GM18507 (cell line): ENCODE measurements at regions not wholly inside any gene's neighbourhood (a gene's known extent, or its start where the extent isn't known, plus 50 kb on each side); places are given as distances from the start of the nearest gene placed in this dataset.
"Not testable (repeated sequence)": the region's sequence is repeated elsewhere in the genome, so short reads cannot be mapped to it uniquely, and the experiment has no call there.

Experiments
- DNase-seq: peaks from one replicate; pipeline ENCODE4 v3.0.0; 2011; ENCODE audit warnings: low read depth; ENCODE audit not compliant: insufficient read length; ENCODE audit errors: extremely low spot score
- FAIRE-seq: peaks from 2 replicates; lab custom pipeline; 2011; peaks lifted over from hg19 to GRCh38; lab: Jason Lieb, UNC

- FAIRE-seq: no peak
- DNase-seq: no peak
Observed at GRCh38 chr10:31171402-31172083, 139.9 kb upstream of the ZNF438 start.

GRCh38 chr10:31172925-31173324 is 141.3 kb upstream of the ZNF438 start:
- DNase-seq: no peak
- FAIRE-seq: no peak

GRCh38 chr10:31173752-31174151 is 142.1 kb upstream of the ZNF438 start:
- no peak for FAIRE-seq
- no peak for DNase-seq

GRCh38 chr10:31179091-31179680 is 139.8 kb upstream of the ZEB1 start:
- FAIRE-seq: no peak
- no peak for DNase-seq

- DNase-seq (no peak), FAIRE-seq (no peak)
Observed at GRCh38 chr10:31186225-31187000, 132.6 kb upstream of the ZEB1 start.

DNA sequence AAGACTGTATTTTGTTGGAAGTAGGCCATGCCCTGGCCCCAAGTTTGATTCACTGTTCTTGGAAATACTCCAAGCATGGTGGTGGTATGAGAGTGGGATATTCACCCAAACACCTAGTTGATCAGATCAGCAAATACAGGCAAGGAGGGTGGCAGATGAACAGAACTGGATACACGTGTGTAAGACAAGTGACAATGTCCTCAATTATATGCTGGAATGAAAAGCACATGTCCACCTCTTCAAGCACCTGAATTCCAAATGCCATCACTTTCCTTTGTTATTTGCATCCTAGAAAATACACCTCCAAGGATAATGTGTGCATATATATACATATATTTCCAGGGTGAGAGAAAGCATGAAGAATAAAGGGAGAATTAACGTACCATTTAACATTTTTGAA is 131.8 kb upstream of the ZEB1 start:
- no peak for FAIRE-seq

DNA sequence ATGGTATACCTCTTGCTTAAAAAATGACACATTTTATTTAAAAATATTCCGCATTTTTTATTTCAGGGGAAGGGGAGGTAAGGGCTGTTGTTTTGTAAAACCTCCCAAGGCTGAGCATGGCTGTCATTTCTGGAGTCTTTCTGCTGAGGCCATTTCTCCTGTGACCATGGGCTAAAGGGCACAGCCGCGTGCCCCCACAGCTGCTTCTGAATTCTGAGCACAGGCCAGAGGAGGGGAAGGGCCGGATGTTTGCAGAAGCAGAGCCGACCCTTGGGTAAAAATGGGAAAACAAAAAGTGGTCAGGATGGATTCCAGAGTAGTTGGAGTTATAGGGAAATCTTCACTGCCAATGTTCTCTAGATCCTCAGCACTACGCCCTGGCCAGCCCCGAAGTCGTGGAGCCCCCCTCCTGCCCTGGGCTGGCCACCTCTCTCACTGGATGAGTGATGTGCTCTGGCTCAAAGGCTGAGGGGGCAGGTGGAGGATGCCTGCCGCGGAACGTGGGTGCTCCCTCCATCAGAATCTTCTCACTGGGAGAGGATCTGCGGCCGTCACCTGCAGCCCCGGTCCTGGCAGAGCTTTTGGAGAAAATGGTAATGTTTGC is 131.3 kb upstream of the ZEB1 start:
- no peak for FAIRE-seq

More for the DNA sequence above, 131.8 kb upstream of the ZEB1 start:
- no peak for DNase-seq

DNA sequence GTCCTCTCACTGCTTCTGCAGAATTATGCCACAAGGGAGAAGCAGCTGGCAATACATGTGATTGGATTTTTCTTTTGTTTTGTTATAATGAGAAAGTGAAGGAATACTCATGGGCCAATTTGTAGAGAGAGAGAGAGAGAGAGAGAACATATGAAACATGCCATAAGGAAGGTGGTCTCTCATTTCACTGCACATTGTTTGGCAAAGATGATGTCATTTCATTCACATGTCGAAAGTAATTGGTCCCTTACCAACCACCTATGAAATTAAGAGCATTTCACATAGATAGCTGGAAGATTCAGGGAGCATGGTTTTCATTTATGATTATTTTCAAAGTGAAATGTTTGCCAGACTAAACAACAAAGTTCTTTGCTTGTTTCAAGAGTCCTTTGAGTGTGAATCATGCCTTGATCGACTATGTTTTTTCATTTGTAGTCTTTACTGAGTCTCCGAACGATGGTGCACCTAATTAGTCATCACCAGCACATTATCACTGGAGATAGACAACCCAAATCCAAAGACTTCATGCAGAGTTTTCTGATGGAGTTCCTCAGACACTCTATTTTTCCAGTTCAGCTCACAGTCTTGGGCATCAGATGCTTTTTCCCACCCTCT is 130.1 kb upstream of the ZEB1 start:
- FAIRE-seq (no peak), DNase-seq (no peak)

More for the DNA sequence above, 131.3 kb upstream of the ZEB1 start:
- no peak for DNase-seq

GRCh38 chr10:31190488-31190887 is 128.5 kb upstream of the ZEB1 start:
- DNase-seq (no peak), FAIRE-seq (no peak)

GRCh38 chr10:31192475-31192874 is 126.5 kb upstream of the ZEB1 start:
- FAIRE-seq (no peak), DNase-seq (no peak)

GRCh38 chr10:31194986-31195385 is 124.0 kb upstream of the ZEB1 start:
- FAIRE-seq (no peak), DNase-seq (no peak)

DNA sequence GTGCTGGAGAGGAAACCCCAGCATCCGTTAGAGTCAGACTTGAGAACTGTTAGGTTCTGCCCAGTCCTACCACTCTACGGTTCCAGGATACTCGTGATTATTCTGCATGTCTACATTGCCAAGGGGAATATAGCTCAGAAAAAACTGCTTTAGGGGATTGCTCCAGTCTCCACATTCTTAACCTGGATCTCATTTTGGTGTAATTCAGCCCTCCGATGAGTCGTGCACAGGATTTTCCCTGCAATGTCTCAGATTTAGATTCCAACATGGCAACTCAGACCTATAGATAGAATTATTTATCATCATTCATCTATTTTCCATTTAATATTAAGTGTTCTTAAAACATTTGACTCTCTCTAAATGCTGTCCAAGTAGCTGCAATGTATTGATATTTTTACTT is 121.1 kb upstream of the ZEB1 start:
- DNase-seq: no peak
- no peak for FAIRE-seq

GRCh38 chr10:31204090-31204489 is 114.9 kb upstream of the ZEB1 start:
- DNase-seq (no peak), FAIRE-seq (no peak)

- DNase-seq (no peak), FAIRE-seq (no peak)
Observed at GRCh38 chr10:31207636-31208035, 111.4 kb upstream of the ZEB1 start.

- DNase-seq (no peak), FAIRE-seq (no peak)
Observed at GRCh38 chr10:31209478-31209877, 109.5 kb upstream of the ZEB1 start.

DNA sequence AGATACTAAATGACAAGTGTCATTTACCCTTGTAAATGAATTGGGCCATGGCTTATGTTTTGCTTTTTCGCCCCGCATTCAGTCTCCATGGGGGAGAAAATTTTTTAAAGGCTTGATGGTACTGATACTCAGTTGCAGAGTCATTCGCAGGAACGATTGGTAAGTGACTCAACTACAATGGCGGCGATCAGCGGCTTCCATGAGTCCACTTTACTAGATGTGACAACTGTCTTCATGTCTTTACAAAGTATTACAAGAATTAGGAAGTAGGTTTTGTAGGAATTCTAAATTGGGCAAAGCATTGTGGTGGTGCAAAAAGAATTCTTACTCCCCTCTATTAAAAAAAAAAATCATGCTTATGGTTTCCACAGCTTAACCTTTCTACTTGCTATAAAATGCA is 108.8 kb upstream of the ZEB1 start:
- FAIRE-seq (no peak), DNase-seq (no peak)

- FAIRE-seq: no peak
- no peak for DNase-seq
Observed at GRCh38 chr10:31213959-31214358, 105.1 kb upstream of the ZEB1 start.

DNA sequence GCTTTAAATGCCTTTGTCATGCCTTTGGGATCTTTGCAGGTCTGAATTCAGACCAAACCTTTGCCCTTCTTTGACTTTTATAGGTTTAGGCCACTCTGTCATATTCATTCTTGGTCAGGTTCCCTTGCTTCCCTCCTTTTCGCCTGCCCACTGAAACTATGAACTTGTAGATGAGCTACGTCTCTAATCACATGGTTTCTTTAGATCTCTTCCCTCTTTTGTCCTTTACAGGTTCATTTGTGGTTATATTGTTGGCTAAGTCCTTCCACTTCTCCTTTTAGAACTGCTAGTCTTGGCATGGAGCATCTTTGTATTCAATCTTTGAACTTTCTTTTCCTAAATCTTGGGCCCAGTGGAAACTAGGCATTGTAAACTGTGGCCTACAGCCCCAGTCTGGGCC is 104.0 kb upstream of the ZEB1 start:
- DNase-seq: no peak
- FAIRE-seq: no peak

GRCh38 chr10:31219306-31219705 is 99.7 kb upstream of the ZEB1 start:
- DNase-seq (no peak), FAIRE-seq (no peak)

- DNase-seq, FAIRE-seq: not testable (repeated sequence)
Observed at GRCh38 chr10:31228780-31229179, 90.2 kb upstream of the ZEB1 start.
